PC-9 (cell line): ENCODE measurements at regions not wholly inside any gene's neighbourhood (a gene's known extent, or its start where the extent isn't known, plus 50 kb on each side); places are given as distances from the start of the nearest gene placed in this dataset.

ENCODE experiments used
- CTCF ChIP-seq: fragments of 200-600 bp; sonication (generic); conservative IDR thresholded peaks from 2 replicates; pipeline ENCODE4 v1.6.1; 2017; ENCODE audit warnings: mixed run types, antibody characterized with exemption, mild to moderate bottlenecking, moderate library complexity
- EZH2 ChIP-seq: fragments of 200-600 bp; sonication (generic); IDR thresholded peaks from 2 replicates; pipeline ENCODE4 v1.8.0; 2017; ENCODE audit warnings: antibody characterized with exemption, low read depth

DNA sequence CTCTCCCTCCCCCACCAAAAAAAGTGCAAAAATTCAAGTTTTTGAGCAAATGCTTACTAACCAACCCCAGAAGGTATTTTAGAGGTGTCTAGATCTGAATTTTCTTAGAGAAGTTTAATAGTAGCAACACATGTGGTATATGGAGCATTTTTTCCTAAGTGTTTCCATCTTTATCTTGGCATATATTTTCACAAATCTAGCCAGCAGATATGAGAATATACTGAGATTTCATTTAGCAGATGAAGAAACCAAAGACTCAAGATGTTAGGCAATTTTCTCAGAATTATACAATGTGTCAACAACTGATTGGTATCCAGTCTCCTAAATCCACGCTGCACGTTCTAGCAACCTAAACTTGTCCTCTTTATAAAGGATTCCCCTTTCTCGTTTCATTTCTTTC lies 245.5 kb upstream of the CXXC4 start:
- no peak for TF ChIP-seq CTCF
- TF ChIP-seq EZH2: no peak
